ENCODE measurements at regions not wholly inside any gene's neighbourhood (a gene's known extent, or its start where the extent isn't known, plus 50 kb on each side); places are given as distances from the start of the nearest gene placed in this dataset.

GRCh38 chr16:66186251-66186785 lies 180.2 kb upstream of the CDH5 start:
- TF ChIP-seq CTCF (IDR thresholded peaks at IDR 0.05) (no peak), POLR2A (IDR thresholded peaks at IDR 0.05) (no peak), POLR2AphosphoS5 (IDR thresholded peaks at IDR 0.05) (no peak), EP300 (IDR thresholded peaks at IDR 0.05) (no peak)
